ENCODE measurements at regions not wholly inside any gene's neighbourhood (a gene's known extent, or its start where the extent isn't known, plus 50 kb on each side); places are given as distances from the start of the nearest gene placed in this dataset.
"Not testable (repeated sequence)": the region's sequence is repeated elsewhere in the genome, so short reads cannot be mapped to it uniquely, and the experiment has no call there.

GRCh38 chr6:163739408-163739725, 324.8 kb downstream of the QKI start:
- no peak overlapping the region for H3K4me3 ChIP-seq (ENCODE audit: low read depth in 1 of 2, low read length in 2 of 2)
- no peak overlapping the region for H3K27ac ChIP-seq (ENCODE audit: low read depth, low read length)
- no peak overlapping the region for H3K9ac ChIP-seq (ENCODE audit: low read depth in 1 of 2, low read length in 2 of 2)

GRCh38 chr6:163738725-163739407, 324.3 kb downstream of the QKI start:
- peaks cover 0 to 4% of the 10 kb centered on the region in 2 donors for H3K4me1 ChIP-seq (ENCODE audit: control insufficient read depth in 1 of 2, insufficient read depth in 2 of 2, low read length in 2 of 2)
- H3K36me3 ChIP-seq (ENCODE audit: control insufficient read depth in 1 of 2, insufficient read depth in 2 of 2, low read length in 2 of 2), result no peaks in the 10 kb centered on the region
- peaks cover 0 to 3% of the 10 kb centered on the region in 2 donors for H3K9me3 ChIP-seq (ENCODE audit: control insufficient read depth in 1 of 2, low read length in 2 of 2)
- no peak overlapping the region for H3K9ac ChIP-seq (ENCODE audit: low read depth in 1 of 2, low read length in 2 of 2)
- H3K27me3 ChIP-seq (ENCODE audit: control insufficient read depth in 1 of 2, insufficient read depth in 2 of 2, low read length in 2 of 2), result no peaks in the 10 kb centered on the region
- H3K4me3 ChIP-seq (ENCODE audit: low read depth in 1 of 2, low read length in 2 of 2), result no peak overlapping the region
- no peak overlapping the region for H3K27ac ChIP-seq (ENCODE audit: low read depth, low read length)

More at GRCh38 chr6:163739408-163739725, 324.8 kb downstream of the QKI start:
- Histone ChIP-seq H3K9me3 (ENCODE audit: control insufficient read depth in 1 of 2, low read length in 2 of 2) (peaks cover 3% of the 10 kb centered on the region in 2 donors), H3K27me3 (ENCODE audit: control insufficient read depth in 1 of 2, insufficient read depth in 2 of 2, low read length in 2 of 2) (no peaks in the 10 kb centered on the region), H3K36me3 (ENCODE audit: control insufficient read depth in 1 of 2, insufficient read depth in 2 of 2, low read length in 2 of 2) (no peaks in the 10 kb centered on the region), H3K4me1 (ENCODE audit: control insufficient read depth in 1 of 2, insufficient read depth in 2 of 2, low read length in 2 of 2) (peaks cover 0 to 4% of the 10 kb centered on the region in 2 donors)

GRCh38 chr6:163738304-163738703, 323.8 kb downstream of the QKI start:
- peaks cover 0 to 4% of the 10 kb centered on the region in 2 donors for H3K4me1 ChIP-seq (ENCODE audit: control insufficient read depth in 1 of 2, insufficient read depth in 2 of 2, low read length in 2 of 2)
- H3K36me3 ChIP-seq (ENCODE audit: control insufficient read depth in 1 of 2, insufficient read depth in 2 of 2, low read length in 2 of 2), result no peaks in the 10 kb centered on the region
- H3K27ac ChIP-seq (ENCODE audit: low read depth, low read length), result no peak overlapping the region
- no peak overlapping the region for H3K4me3 ChIP-seq (ENCODE audit: low read depth in 1 of 2, low read length in 2 of 2)
- H3K9ac ChIP-seq (ENCODE audit: low read depth in 1 of 2, low read length in 2 of 2), result no peak overlapping the region
- H3K9me3 ChIP-seq (ENCODE audit: control insufficient read depth in 1 of 2, low read length in 2 of 2), result no peaks in the 10 kb centered on the region
- H3K27me3 ChIP-seq (ENCODE audit: control insufficient read depth in 1 of 2, insufficient read depth in 2 of 2, low read length in 2 of 2), result no peaks in the 10 kb centered on the region

- Histone ChIP-seq H3K27ac (ENCODE audit: low read depth, low read length) (no peak overlapping the region), H3K9me3 (ENCODE audit: control insufficient read depth in 1 of 2, low read length in 2 of 2) (no peaks in the 10 kb centered on the region), H3K36me3 (ENCODE audit: control insufficient read depth in 1 of 2, insufficient read depth in 2 of 2, low read length in 2 of 2) (no peaks in the 10 kb centered on the region), H3K4me3 (ENCODE audit: low read depth in 1 of 2, low read length in 2 of 2) (no peak overlapping the region), H3K4me1 (ENCODE audit: control insufficient read depth in 1 of 2, insufficient read depth in 2 of 2, low read length in 2 of 2) (peaks cover 0 to 4% of the 10 kb centered on the region in 2 donors), H3K27me3 (ENCODE audit: control insufficient read depth in 1 of 2, insufficient read depth in 2 of 2, low read length in 2 of 2) (no peaks in the 10 kb centered on the region), H3K9ac (ENCODE audit: low read depth in 1 of 2, low read length in 2 of 2) (no peak overlapping the region)
Measured at GRCh38 chr6:163735076-163735475, 320.6 kb downstream of the QKI start.

GRCh38 chr6:163733061-163733460, 318.5 kb downstream of the QKI start:
- Histone ChIP-seq H3K4me3 (ENCODE audit: low read depth in 1 of 2, low read length in 2 of 2) (no peak overlapping the region), H3K27me3 (ENCODE audit: control insufficient read depth in 1 of 2, insufficient read depth in 2 of 2, low read length in 2 of 2) (no peaks in the 10 kb centered on the region), H3K36me3 (ENCODE audit: control insufficient read depth in 1 of 2, insufficient read depth in 2 of 2, low read length in 2 of 2) (no peaks in the 10 kb centered on the region), H3K9ac (ENCODE audit: low read depth in 1 of 2, low read length in 2 of 2) (no peak overlapping the region), H3K27ac (ENCODE audit: low read depth, low read length) (no peak overlapping the region), H3K4me1 (ENCODE audit: control insufficient read depth in 1 of 2, insufficient read depth in 2 of 2, low read length in 2 of 2) (peaks cover 0 to under 1% of the 10 kb centered on the region in 2 donors), H3K9me3 (ENCODE audit: control insufficient read depth in 1 of 2, low read length in 2 of 2) (no peaks in the 10 kb centered on the region)

GRCh38 chr6:163732479-163732878, 318.0 kb downstream of the QKI start:
- Histone ChIP-seq H3K27ac (ENCODE audit: low read depth, low read length) (no peak overlapping the region), H3K9ac (ENCODE audit: low read depth in 1 of 2, low read length in 2 of 2) (no peak overlapping the region), H3K4me1 (ENCODE audit: control insufficient read depth in 1 of 2, insufficient read depth in 2 of 2, low read length in 2 of 2) (no peaks in the 10 kb centered on the region), H3K9me3 (ENCODE audit: control insufficient read depth in 1 of 2, low read length in 2 of 2) (no peaks in the 10 kb centered on the region), H3K4me3 (ENCODE audit: low read depth in 1 of 2, low read length in 2 of 2) (no peak overlapping the region), H3K27me3 (ENCODE audit: control insufficient read depth in 1 of 2, insufficient read depth in 2 of 2, low read length in 2 of 2) (no peaks in the 10 kb centered on the region), H3K36me3 (ENCODE audit: control insufficient read depth in 1 of 2, insufficient read depth in 2 of 2, low read length in 2 of 2) (no peaks in the 10 kb centered on the region)

GRCh38 chr6:163732014-163732351, 317.5 kb downstream of the QKI start:
- H3K36me3 ChIP-seq (ENCODE audit: control insufficient read depth in 1 of 2, insufficient read depth in 2 of 2, low read length in 2 of 2); H3K4me3 ChIP-seq (ENCODE audit: low read depth in 1 of 2, low read length in 2 of 2); H3K9me3 ChIP-seq (ENCODE audit: control insufficient read depth in 1 of 2, low read length in 2 of 2); H3K9ac ChIP-seq (ENCODE audit: low read depth in 1 of 2, low read length in 2 of 2); H3K27ac ChIP-seq (ENCODE audit: low read depth, low read length); H3K4me1 ChIP-seq (ENCODE audit: control insufficient read depth in 1 of 2, insufficient read depth in 2 of 2, low read length in 2 of 2); H3K27me3 ChIP-seq (ENCODE audit: control insufficient read depth in 1 of 2, insufficient read depth in 2 of 2, low read length in 2 of 2): not testable (repeated sequence)

GRCh38 chr6:163731215-163732013, 316.9 kb downstream of the QKI start:
- H3K27me3 ChIP-seq (ENCODE audit: control insufficient read depth in 1 of 2, insufficient read depth in 2 of 2, low read length in 2 of 2), result no peaks in the 10 kb centered on the region
- no peaks in the 10 kb centered on the region for H3K4me1 ChIP-seq (ENCODE audit: control insufficient read depth in 1 of 2, insufficient read depth in 2 of 2, low read length in 2 of 2)
- H3K9me3 ChIP-seq (ENCODE audit: control insufficient read depth in 1 of 2, low read length in 2 of 2), result no peaks in the 10 kb centered on the region
- no peak overlapping the region for H3K27ac ChIP-seq (ENCODE audit: low read depth, low read length)
- H3K36me3 ChIP-seq (ENCODE audit: control insufficient read depth in 1 of 2, insufficient read depth in 2 of 2, low read length in 2 of 2), result no peaks in the 10 kb centered on the region
- H3K9ac ChIP-seq (ENCODE audit: low read depth in 1 of 2, low read length in 2 of 2), result no peak overlapping the region
- H3K4me3 ChIP-seq (ENCODE audit: low read depth in 1 of 2, low read length in 2 of 2), result no peak overlapping the region

GRCh38 chr6:163730246-163731210, 316.0 kb downstream of the QKI start:
- H3K9ac ChIP-seq (ENCODE audit: low read depth in 1 of 2, low read length in 2 of 2), result no peak overlapping the region
- H3K27ac ChIP-seq (ENCODE audit: low read depth, low read length), result no peak overlapping the region

More at GRCh38 chr6:163730246-163731210, 316.0 kb downstream of the QKI start:
- Histone ChIP-seq H3K9me3 (ENCODE audit: control insufficient read depth in 1 of 2, low read length in 2 of 2) (no peaks in the 10 kb centered on the region), H3K36me3 (ENCODE audit: control insufficient read depth in 1 of 2, insufficient read depth in 2 of 2, low read length in 2 of 2) (no peaks in the 10 kb centered on the region), H3K4me3 (ENCODE audit: low read depth in 1 of 2, low read length in 2 of 2) (no peak overlapping the region), H3K27me3 (ENCODE audit: control insufficient read depth in 1 of 2, insufficient read depth in 2 of 2, low read length in 2 of 2) (no peaks in the 10 kb centered on the region), H3K4me1 (ENCODE audit: control insufficient read depth in 1 of 2, insufficient read depth in 2 of 2, low read length in 2 of 2) (no peaks in the 10 kb centered on the region)
